Neuronal stem cell (in vitro differentiated cells): ENCODE measurements at regions not wholly inside any gene's neighbourhood (a gene's known extent, or its start where the extent isn't known, plus 50 kb on each side); places are given as distances from the start of the nearest gene placed in this dataset.

Experiments
- DNase-seq: peaks from one replicate; pipeline ENCODE4 v3.0.0-alpha.2; 2013; ENCODE audit warnings: low spot score
- H2AFZ ChIP-seq: one replicate; pipeline ENCODE4 v1.6.1; 2013; ENCODE audit warnings: mild to moderate bottlenecking, low read length, inconsistent platforms
- H2AK5ac ChIP-seq: 2 replicates; pipeline ENCODE4 v1.6.1; 2013; ENCODE audit warnings: low read depth, mild to moderate bottlenecking, inconsistent platforms, low read length, moderate library complexity, mixed read lengths
- H2BK120ac ChIP-seq: 2 replicates; pipeline ENCODE4 v1.6.1; 2013; ENCODE audit warnings: low read depth, mild to moderate bottlenecking, inconsistent platforms, low read length, moderate library complexity, mixed read lengths
- H2BK12ac ChIP-seq: one replicate; pipeline ENCODE4 v1.6.1; 2013; ENCODE audit warnings: low read length, inconsistent platforms
- H2BK15ac ChIP-seq: 2 replicates; pipeline ENCODE4 v1.6.1; 2013; ENCODE audit warnings: mild to moderate bottlenecking, low read length, inconsistent platforms, mixed read lengths
- H2BK5ac ChIP-seq: one replicate; pipeline ENCODE4 v1.6.1; 2013; ENCODE audit warnings: inconsistent platforms, mild to moderate bottlenecking, low read length, moderate library complexity
- H3K14ac ChIP-seq: one replicate; pipeline ENCODE4 v1.6.1; 2013; ENCODE audit warnings: low read length, inconsistent platforms
- H3K18ac ChIP-seq: 2 replicates; pipeline ENCODE4 v1.6.1; 2013; ENCODE audit warnings: low read length, inconsistent platforms
- H3K23ac ChIP-seq: 2 replicates; pipeline ENCODE4 v1.6.1; 2013; ENCODE audit warnings: low read depth, mild to moderate bottlenecking, mixed read lengths, low read length, inconsistent platforms; ENCODE audit not compliant: poor library complexity
- H3K27ac ChIP-seq: replicated peaks from 3 replicates; pipeline ENCODE4 v1.5.1; 2013; ENCODE audit warnings: low read length, inconsistent platforms
- H3K27me3 ChIP-seq, 3 experiments: 2 replicates each; pipeline ENCODE4 v1.6.1; 2013; ENCODE audit warnings: low read length in 3 of 3, mild to moderate bottlenecking in 2 of 3, inconsistent platforms in 1 of 3, low read depth in 1 of 3, mixed read lengths in 1 of 3, moderate library complexity in 1 of 3; ENCODE audit not compliant: control insufficient read depth in 3 of 3, insufficient read depth in 3 of 3
- H3K36me3 ChIP-seq, 2 donors: replicated peaks in 1 of 2; 2 replicates each; pipeline ENCODE4 v1.6.1; 2013; ENCODE audit warnings: low read length in 2 of 2; ENCODE audit not compliant: control insufficient read depth in 2 of 2, insufficient read depth in 2 of 2
- H3K4ac ChIP-seq: 2 replicates; pipeline ENCODE4 v1.6.1; 2013; ENCODE audit warnings: inconsistent platforms, mild to moderate bottlenecking, low read length, moderate library complexity
- H3K4me1 ChIP-seq, 2 donors: 1 replicate in 1 of 2; 2 replicates in 1 of 2; pipeline ENCODE4 v1.6.1; 2013; ENCODE audit warnings: low read length in 2 of 2, low read depth in 1 of 2; ENCODE audit not compliant: control insufficient read depth in 2 of 2, insufficient read depth in 1 of 2
- H3K4me2 ChIP-seq: one replicate; pipeline ENCODE4 v1.6.1; 2013; ENCODE audit warnings: mild to moderate bottlenecking, low read length, inconsistent platforms; ENCODE audit not compliant: insufficient read depth, poor library complexity, severe bottlenecking
- H3K4me3 ChIP-seq, 2 donors: 2 replicates each; pipeline ENCODE4 v1.5.1; 2013; ENCODE audit warnings: low read length in 2 of 2, mild to moderate bottlenecking in 2 of 2, inconsistent platforms in 1 of 2, moderate library complexity in 1 of 2
- H3K79me1 ChIP-seq: one replicate; pipeline ENCODE4 v1.6.1; 2013; ENCODE audit warnings: low read depth, mild to moderate bottlenecking, inconsistent platforms, low read length, moderate library complexity
- H3K9ac ChIP-seq: one replicate; pipeline ENCODE4 v1.6.1; 2013; ENCODE audit warnings: mild to moderate bottlenecking, low read depth, low read length, inconsistent platforms; ENCODE audit not compliant: poor library complexity
- H3K9me3 ChIP-seq, 2 donors: replicated peaks in 1 of 2; 2 replicates each; pipeline versions ENCODE3 to v1.6.1; 2013; ENCODE audit warnings: low read length in 2 of 2, mild to moderate bottlenecking in 2 of 2, inconsistent platforms in 1 of 2, low read depth in 1 of 2, mixed read lengths in 1 of 2, moderate library complexity in 1 of 2; ENCODE audit not compliant: control insufficient read depth in 2 of 2, insufficient read depth in 1 of 2
- H4K8ac ChIP-seq: one replicate; pipeline ENCODE4 v1.6.1; 2013; ENCODE audit warnings: low read depth, mild to moderate bottlenecking, inconsistent platforms, low read length, moderate library complexity
- H4K91ac ChIP-seq: one replicate; pipeline ENCODE4 v1.6.1; 2013; ENCODE audit warnings: low read length, low read depth, mild to moderate bottlenecking, inconsistent platforms; ENCODE audit not compliant: poor library complexity
- WGBS, 2 donors: extraction: QIAGEN DNeasy Blood & Tissue Kit; methylation state at CpG; one replicate each; pipeline ENCODE4 v1.1.7; 2013; ENCODE audit warnings: missing lambda C conversion rate in 2 of 2, mixed read lengths in 1 of 2; ENCODE audit not compliant: insufficient read length in 2 of 2, insufficient replicate concordance in 1 of 2; ENCODE audit errors: extremely low coverage in 2 of 2; 5-methylcytosine and 5-hydroxymethylcytosine counted together

DNA sequence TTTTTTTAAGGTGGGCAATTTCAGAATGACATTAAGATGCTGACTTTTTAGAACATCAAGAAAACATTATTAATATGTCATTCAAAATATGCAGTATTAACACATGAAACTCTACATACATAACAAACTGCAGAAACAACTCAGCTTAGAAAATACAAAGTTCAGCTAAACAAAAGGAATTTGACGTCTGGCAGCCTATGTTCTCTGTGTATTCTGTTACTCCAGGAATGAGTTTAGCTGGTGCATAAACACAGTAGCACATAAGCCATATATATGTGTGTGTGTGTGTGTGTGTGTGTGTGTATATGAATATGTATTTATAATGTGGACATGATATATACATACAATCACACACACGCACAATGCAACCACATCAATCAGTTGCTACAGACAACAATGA, 413.5 kb upstream of the PSMD7 start:
- no peak overlapping the region for H2AFZ ChIP-seq
- DNase-seq, result no peak
- no peak overlapping the region for H2BK5ac ChIP-seq
- no peak overlapping the region for H2BK120ac ChIP-seq
- H3K9me3 ChIP-seq, result no peaks in the 10 kb centered on the region
- no CpG with 5 or more reads among the region's 2 CpGs for WGBS, 2 donors
- no peak overlapping the region for H3K4me3 ChIP-seq
- no peaks in the 10 kb centered on the region for H3K27me3 ChIP-seq
- H3K4ac ChIP-seq, result no peak overlapping the region
- H3K27ac ChIP-seq, result no peak overlapping the region
- H4K8ac ChIP-seq, result no peak overlapping the region
- H2AK5ac ChIP-seq, result no peak overlapping the region
- H3K23ac ChIP-seq, result no peak overlapping the region
- H2BK15ac ChIP-seq, result no peak overlapping the region
- H3K14ac ChIP-seq, result no peak overlapping the region
- H3K36me3 ChIP-seq, result no peaks in the 10 kb centered on the region
- peaks cover 2 to 35% of the 10 kb centered on the region in 2 donors for H3K4me1 ChIP-seq
- H4K91ac ChIP-seq, result no peak overlapping the region
- no peak overlapping the region for H3K18ac ChIP-seq
- H2BK12ac ChIP-seq, result no peak overlapping the region
- H3K79me1 ChIP-seq, result no peaks in the 10 kb centered on the region
- H3K9ac ChIP-seq, result no peak overlapping the region
- no peak overlapping the region for H3K4me2 ChIP-seq

DNA sequence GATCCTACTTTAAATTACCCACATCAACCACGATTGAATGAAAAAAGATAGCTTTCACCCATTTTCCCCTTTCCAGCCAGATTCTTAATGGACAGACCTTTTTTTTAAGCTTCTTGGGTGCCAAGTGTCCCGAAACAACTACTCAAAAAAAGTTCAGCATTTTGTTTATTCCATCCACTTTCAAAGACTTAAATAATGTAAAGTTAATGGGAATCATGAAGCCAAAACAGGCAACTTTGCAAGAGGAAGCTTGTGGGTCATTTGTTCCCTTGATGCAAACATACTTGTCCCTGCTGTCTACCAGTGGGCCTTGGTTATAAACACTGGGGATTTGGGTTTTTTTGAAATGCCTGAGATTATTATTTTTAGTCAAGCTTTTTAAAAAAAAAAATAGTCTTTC, 414.0 kb upstream of the PSMD7 start:
- WGBS, 2 donors, result no CpG with 5 or more reads among the region's 2 CpGs
- no peak overlapping the region for H3K4me2 ChIP-seq

DNA sequence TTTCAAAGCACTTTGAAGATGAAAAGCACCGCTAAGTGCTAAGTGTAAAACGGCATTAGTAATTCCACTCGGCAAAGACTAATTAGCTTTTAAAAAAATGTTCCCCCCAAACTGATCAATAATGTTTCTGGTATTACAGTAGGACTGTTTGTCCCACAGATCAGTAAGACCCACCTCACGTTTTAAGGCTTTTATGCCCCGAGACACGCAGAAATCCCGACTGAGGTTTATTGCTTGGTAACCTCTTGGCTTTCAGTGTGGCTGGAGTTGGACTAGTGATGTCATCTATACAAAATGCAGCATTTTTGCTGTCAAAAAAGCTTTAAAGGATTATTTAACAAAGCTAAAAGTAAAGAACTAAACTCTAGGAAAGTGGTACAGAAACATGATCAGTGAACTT, 414.6 kb upstream of the PSMD7 start:
- H3K14ac ChIP-seq, result no peak overlapping the region
- no peak overlapping the region for H4K8ac ChIP-seq
- no peak overlapping the region for H2AFZ ChIP-seq
- no peak overlapping the region for H3K4me2 ChIP-seq
- H3K9ac ChIP-seq, result no peak overlapping the region
- H2BK120ac ChIP-seq, result no peak overlapping the region
- no peaks in the 10 kb centered on the region for H3K79me1 ChIP-seq
- no peak overlapping the region for H3K23ac ChIP-seq
- H3K27ac ChIP-seq, result no peak overlapping the region
- no peaks in the 10 kb centered on the region for H3K9me3 ChIP-seq
- no peak overlapping the region for H3K4me3 ChIP-seq
- no peak overlapping the region for H4K91ac ChIP-seq
- no peak overlapping the region for H2AK5ac ChIP-seq
- no peak for DNase-seq
- H3K4ac ChIP-seq, result no peak overlapping the region
- H3K36me3 ChIP-seq, result no peaks in the 10 kb centered on the region
- no peak overlapping the region for H2BK15ac ChIP-seq
- H2BK12ac ChIP-seq, result no peak overlapping the region
- no peak overlapping the region for H2BK5ac ChIP-seq
- H3K27me3 ChIP-seq, result no peaks in the 10 kb centered on the region
- H3K4me1 ChIP-seq, result peaks cover 2 to 37% of the 10 kb centered on the region in 2 donors
- no CpG with 5 or more reads among the region's 7 CpGs for WGBS, 2 donors
- H3K18ac ChIP-seq, result no peak overlapping the region

More for the DNA sequence above, 414.0 kb upstream of the PSMD7 start:
- Histone ChIP-seq H2BK120ac (no peak overlapping the region), H3K27me3 (no peaks in the 10 kb centered on the region), H3K36me3 (no peaks in the 10 kb centered on the region), H4K91ac (no peak overlapping the region), H4K8ac (no peak overlapping the region), H2AK5ac (no peak overlapping the region), H3K18ac (no peak overlapping the region), H3K4me1 (peaks cover 2 to 32% of the 10 kb centered on the region in 2 donors), H3K14ac (no peak overlapping the region), H3K4me3 (no peak overlapping the region), H3K9ac (no peak overlapping the region), H2BK12ac (no peak overlapping the region), H3K79me1 (no peaks in the 10 kb centered on the region), H2BK15ac (no peak overlapping the region), H3K27ac (no peak overlapping the region), H3K4ac (no peak overlapping the region), H2BK5ac (no peak overlapping the region), H3K9me3 (no peaks in the 10 kb centered on the region), H3K23ac (no peak overlapping the region), H2AFZ (no peak overlapping the region)
- DNase-seq, result no peak

DNA sequence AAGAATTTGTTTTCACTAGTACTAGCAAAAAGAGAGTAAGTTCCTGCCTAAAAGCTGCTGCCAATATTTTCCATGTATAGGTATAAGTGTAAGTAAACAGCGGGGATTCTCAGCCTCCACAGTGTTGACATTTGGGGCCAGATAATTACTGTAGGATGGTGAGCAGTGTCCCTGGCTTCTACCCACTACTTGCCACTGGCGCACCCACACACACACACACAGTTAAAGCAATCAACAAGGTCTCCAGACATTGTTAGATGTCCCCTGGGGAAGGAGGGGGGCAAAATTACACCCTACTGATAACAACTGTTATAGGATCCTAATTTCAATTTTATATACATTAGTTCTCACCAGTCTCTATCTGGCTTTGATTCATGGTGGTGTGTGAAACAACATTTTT, 417.0 kb upstream of the PSMD7 start:
- H4K8ac ChIP-seq, result no peak overlapping the region
- no peaks in the 10 kb centered on the region for H3K9me3 ChIP-seq
- H2BK5ac ChIP-seq, result no peak overlapping the region
- H3K4ac ChIP-seq, result no peak overlapping the region
- H3K9ac ChIP-seq, result no peak overlapping the region
- no peak overlapping the region for H3K23ac ChIP-seq
- no peak overlapping the region for H3K4me2 ChIP-seq
- no peak overlapping the region for H3K18ac ChIP-seq
- no peak for DNase-seq
- H3K4me1 ChIP-seq, result peaks cover 2 to 42% of the 10 kb centered on the region in 2 donors
- no peak overlapping the region for H4K91ac ChIP-seq
- no peaks in the 10 kb centered on the region for H3K79me1 ChIP-seq
- H3K14ac ChIP-seq, result no peak overlapping the region
- H3K36me3 ChIP-seq, result no peaks in the 10 kb centered on the region
- H3K27ac ChIP-seq, result no peak overlapping the region
- H2BK15ac ChIP-seq, result no peak overlapping the region
- WGBS, 2 donors, result no CpG with 5 or more reads among the region's 2 CpGs
- H2BK120ac ChIP-seq, result no peak overlapping the region
- no peaks in the 10 kb centered on the region for H3K27me3 ChIP-seq
- no peak overlapping the region for H3K4me3 ChIP-seq
- no peak overlapping the region for H2BK12ac ChIP-seq
- no peak overlapping the region for H2AFZ ChIP-seq
- H2AK5ac ChIP-seq, result no peak overlapping the region
